ENCODE measurements at regions not wholly inside any gene's neighbourhood (a gene's known extent, or its start where the extent isn't known, plus 50 kb on each side); places are given as distances from the start of the nearest gene placed in this dataset.
"Not testable (repeated sequence)": the region's sequence is repeated elsewhere in the genome, so short reads cannot be mapped to it uniquely, and the experiment has no call there.

GRCh38 chrX:104376937-104377336 lies 122.2 kb upstream of the ESX1 start:
- no peak for DNase-seq (ENCODE audit: low read depth)

- no peak for DNase-seq (ENCODE audit: low read depth)
These were observed 117.8 kb upstream of the ESX1 start for GRCh38 chrX:104372547-104372946.

- DNase-seq (ENCODE audit: low read depth), result no peak
These were observed 115.4 kb upstream of the ESX1 start for GRCh38 chrX:104370089-104370488.

- not testable (repeated sequence) for DNase-seq (ENCODE audit: low read depth)
These were observed 106.0 kb upstream of the ESX1 start for GRCh38 chrX:104360774-104361173.

- DNase-seq (ENCODE audit: low read depth), result no peak
These were observed 104.4 kb upstream of the ESX1 start for GRCh38 chrX:104359124-104359523.

GRCh38 chrX:104351173-104351769 lies 96.5 kb upstream of the ESX1 start:
- DNase-seq (ENCODE audit: low read depth), result no peak

GRCh38 chrX:104347860-104348259 lies 93.1 kb upstream of the ESX1 start:
- DNase-seq (ENCODE audit: low read depth), result no peak

GRCh38 chrX:104343428-104344129 lies 88.8 kb upstream of the ESX1 start:
- DNase-seq (ENCODE audit: low read depth), result peak; percentile 2

GRCh38 chrX:104342065-104342464 lies 87.3 kb upstream of the ESX1 start:
- no peak for DNase-seq (ENCODE audit: low read depth)

- no peak for DNase-seq (ENCODE audit: low read depth)
These were observed 81.0 kb upstream of the ESX1 start for GRCh38 chrX:104335756-104336155.

GRCh38 chrX:104334971-104335370 lies 80.2 kb upstream of the ESX1 start:
- DNase-seq (ENCODE audit: low read depth), result no peak

- no peak for DNase-seq (ENCODE audit: low read depth)
These were observed 76.2 kb upstream of the ESX1 start for GRCh38 chrX:104330966-104331365.

GRCh38 chrX:104329731-104330130 lies 75.0 kb upstream of the ESX1 start:
- DNase-seq (ENCODE audit: low read depth), result no peak

- no peak for DNase-seq (ENCODE audit: low read depth)
These were observed 70.5 kb upstream of the ESX1 start for GRCh38 chrX:104325213-104325585.

GRCh38 chrX:104324461-104325212 lies 69.9 kb upstream of the ESX1 start:
- DNase-seq (ENCODE audit: low read depth), result no peak

- no peak for DNase-seq (ENCODE audit: low read depth)
These were observed 64.6 kb upstream of the ESX1 start for GRCh38 chrX:104319346-104319745.

- no peak for DNase-seq (ENCODE audit: low read depth)
These were observed 63.7 kb upstream of the ESX1 start for GRCh38 chrX:104318330-104319009.

GRCh38 chrX:104316739-104317138 lies 62.0 kb upstream of the ESX1 start:
- no peak for DNase-seq (ENCODE audit: low read depth)

GRCh38 chrX:104315555-104315954 lies 60.8 kb upstream of the ESX1 start:
- DNase-seq (ENCODE audit: low read depth), result no peak

GRCh38 chrX:104310657-104311254 lies 56.0 kb upstream of the ESX1 start:
- DNase-seq (ENCODE audit: low read depth), result no peak

GRCh38 chrX:104310090-104310489 lies 55.4 kb upstream of the ESX1 start:
- no peak for DNase-seq (ENCODE audit: low read depth)

- no peak for DNase-seq (ENCODE audit: low read depth)
These were observed 54.4 kb upstream of the ESX1 start for GRCh38 chrX:104309169-104309568.
